ENCODE measurements at regions not wholly inside any gene's neighbourhood (a gene's known extent, or its start where the extent isn't known, plus 50 kb on each side); places are given as distances from the start of the nearest gene placed in this dataset.

DNA sequence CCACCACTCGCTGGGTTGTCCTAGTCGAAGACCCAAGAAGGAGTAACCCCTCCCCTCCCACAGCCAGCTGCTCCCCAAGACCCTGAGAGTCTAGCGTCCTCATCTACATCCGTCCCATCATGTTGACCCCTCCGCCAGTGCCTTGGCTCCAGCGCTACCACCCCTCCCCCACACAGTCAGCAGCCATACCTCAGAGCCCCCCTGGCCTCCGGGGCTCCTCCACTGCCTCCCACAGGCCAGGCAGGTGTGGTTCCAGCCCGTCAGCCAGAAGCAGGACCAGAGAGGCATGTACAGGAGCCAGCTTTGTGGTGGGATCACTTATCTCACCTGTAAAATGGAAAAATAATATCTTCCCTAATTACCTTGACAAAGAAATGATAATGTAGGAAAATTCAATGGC, 51.5 kb upstream of the PHF21B start:
- no peak overlapping the region for H3K27ac ChIP-seq (ENCODE audit: low read depth in 2 of 2, low read length in 1 of 2)
- no peak for DNase-seq
- no peaks in the 10 kb centered on the region for H4K20me1 ChIP-seq (ENCODE audit: insufficient read depth)
- ChIA-PET CTCF (no interaction called here), POLR2A (no interaction called here)
- no peaks in the 10 kb centered on the region for H3K79me2 ChIP-seq (ENCODE audit: insufficient read depth)
- H3K9me3 ChIP-seq: no peaks in the 10 kb centered on the region
- WGBS (ENCODE audit: low lambda C conversion rate): 58% methylated on average over 8 of the region's 8 CpGs
- H3K9me2 ChIP-seq: no peaks in the 10 kb centered on the region
- TF ChIP-seq YY1 (IDR thresholded peaks at IDR 0.05; ENCODE audit: low read depth): no peak
- TF ChIP-seq RXRA (IDR thresholded peaks at IDR 0.05; ENCODE audit: borderline replicate concordance, low read depth): no peak
- no peak for TF ChIP-seq EZH2phosphoT487 (IDR thresholded peaks at IDR 0.05; ENCODE audit: borderline replicate concordance, low read depth)
- TF ChIP-seq, protein P1, sequence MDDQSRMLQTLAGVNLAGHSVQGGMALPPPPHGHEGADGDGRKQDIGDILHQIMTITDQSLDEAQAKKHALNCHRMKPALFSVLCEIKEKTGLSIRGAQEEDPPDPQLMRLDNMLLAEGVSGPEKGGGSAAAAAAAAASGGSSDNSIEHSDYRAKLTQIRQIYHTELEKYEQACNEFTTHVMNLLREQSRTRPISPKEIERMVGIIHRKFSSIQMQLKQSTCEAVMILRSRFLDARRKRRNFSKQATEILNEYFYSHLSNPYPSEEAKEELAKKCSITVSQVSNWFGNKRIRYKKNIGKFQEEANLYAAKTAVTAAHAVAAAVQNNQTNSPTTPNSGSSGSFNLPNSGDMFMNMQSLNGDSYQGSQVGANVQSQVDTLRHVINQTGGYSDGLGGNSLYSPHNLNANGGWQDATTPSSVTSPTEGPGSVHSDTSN (IDR thresholded peaks at IDR 0.05): no peak
- TF ChIP-seq RAD21 (IDR thresholded peaks at IDR 0.05; ENCODE audit: low read length): no peak
- TF ChIP-seq RFX5 (IDR thresholded peaks at IDR 0.05; ENCODE audit: low read length): no peak
- no peak for TF ChIP-seq NFIC (IDR thresholded peaks at IDR 0.05; ENCODE audit: borderline replicate concordance)
- no peak for TF ChIP-seq MAX (IDR thresholded peaks at IDR 0.05; ENCODE audit: low read depth)
- TF ChIP-seq NRF1 (IDR thresholded peaks at IDR 0.05; ENCODE audit: low read depth, low read length): no peak
- no peak for TF ChIP-seq POLR2AphosphoS5 (IDR thresholded peaks at IDR 0.05; ENCODE audit: low read depth, low read length)
- TF ChIP-seq TCF12 (IDR thresholded peaks at IDR 0.05): no peak
- no peak for TF ChIP-seq MEF2A (IDR thresholded peaks at IDR 0.05; ENCODE audit: borderline replicate concordance, low read depth)
- TF ChIP-seq ELF1 (IDR thresholded peaks at IDR 0.05): no peak
- TF ChIP-seq SIN3A (IDR thresholded peaks at IDR 0.05; ENCODE audit: borderline replicate concordance, low read depth, low read length): no peak
- no peak for TF ChIP-seq REST (IDR thresholded peaks at IDR 0.05; ENCODE audit: low read depth, low read length)
- TF ChIP-seq RCOR1 (IDR thresholded peaks at IDR 0.05; ENCODE audit: low read length): no peak
- TF ChIP-seq MXI1 (IDR thresholded peaks at IDR 0.05; ENCODE audit: low read depth, low read length): no peak
- no peak for TF ChIP-seq TEAD4 (IDR thresholded peaks at IDR 0.05; ENCODE audit: borderline replicate concordance, insufficient read depth)
- no peak for TF ChIP-seq ZBTB33 (IDR thresholded peaks at IDR 0.05; ENCODE audit: borderline replicate concordance, low read depth)
- H3K4me3 ChIP-seq (ENCODE audit: low read depth in 2 of 2, low read length in 1 of 2): no peak overlapping the region
- no peak overlapping the region for H2AFZ ChIP-seq (ENCODE audit: low read depth)
- H3K9ac ChIP-seq: no peak overlapping the region
- H3K27me3 ChIP-seq (ENCODE audit: insufficient read depth): peaks cover 5% of the 10 kb centered on the region; the same call in 1 of the 2 replicates
- no peak overlapping the region for H3K4me2 ChIP-seq
- H3F3A ChIP-seq (replicated peaks; ENCODE audit: insufficient read depth): no peaks in the 10 kb centered on the region
- H3K4me1 ChIP-seq (ENCODE audit: control insufficient read depth in 1 of 2, insufficient read depth in 2 of 2, low read depth in 1 of 2, low read length in 1 of 2): peaks cover 0 to 2% of the 10 kb centered on the region in 2 experiments; a peak in 1 of 4 replicates
- H3K36me3 ChIP-seq (replicated peaks in 1 of 2; ENCODE audit: control insufficient read depth in 1 of 2, insufficient read depth in 2 of 2, low read length in 1 of 2): no peaks in the 10 kb centered on the region

All from SK-N-SH (cell line).